Gastrocnemius medialis (tissue), 4 donors: ENCODE measurements at regions not wholly inside any gene's neighbourhood (a gene's known extent, or its start where the extent isn't known, plus 50 kb on each side); places are given as distances from the start of the nearest gene placed in this dataset.

ENCODE experiments used
- CTCF ChIP-seq, 5 experiments: fragments of 450-650 bp in 3 of 5; fragments of 200-600 bp in 2 of 5; sonication (generic) in 2 of 5; IDR thresholded peaks in 4 of 5; conservative IDR thresholded peaks in 1 of 5; 1 replicate in 4 of 5; 2 replicates in 1 of 5; pipeline ENCODE4 v1.5.1; 2016 to 2019; ENCODE audit warnings: antibody characterized with exemption in 5 of 5, mild to moderate bottlenecking in 3 of 5, moderate library complexity in 3 of 5
- POLR2A ChIP-seq, 2 donors: fragments of 450-650 bp; IDR thresholded peaks; one replicate each; pipeline ENCODE4 v1.6.1; 2017; ENCODE audit warnings: antibody characterized with exemption in 2 of 2, mild to moderate bottlenecking in 2 of 2, moderate library complexity in 2 of 2

GRCh38 chr6:130583268-130583667 lies 217.5 kb downstream of the TMEM200A start:
- TF ChIP-seq CTCF (IDR thresholded peaks at IDR 0.05 in 4 of 5, conservative IDR thresholded peaks at IDR 0.05 in 1 of 5) (no peak), POLR2A (IDR thresholded peaks at IDR 0.05) (no peak)
